WI38 (cell line): ENCODE measurements at regions not wholly inside any gene's neighbourhood (a gene's known extent, or its start where the extent isn't known, plus 50 kb on each side); places are given as distances from the start of the nearest gene placed in this dataset.
"Not testable (repeated sequence)": the region's sequence is repeated elsewhere in the genome, so short reads cannot be mapped to it uniquely, and the experiment has no call there.

ENCODE experiments used
- H3K4me3 ChIP-seq: 2 replicates; pipeline ENCODE4 v1.5.1; 2011; ENCODE audit warnings: low read depth, mild to moderate bottlenecking, control low read depth, low read length
- TF ChIP-seq, protein P1 (sequence below): IDR thresholded peaks from 2 replicates; pipeline ENCODE4 v1.5.1; 2012; ENCODE audit warnings: low read depth, mild to moderate bottlenecking, control low read depth, low read length

DNA sequence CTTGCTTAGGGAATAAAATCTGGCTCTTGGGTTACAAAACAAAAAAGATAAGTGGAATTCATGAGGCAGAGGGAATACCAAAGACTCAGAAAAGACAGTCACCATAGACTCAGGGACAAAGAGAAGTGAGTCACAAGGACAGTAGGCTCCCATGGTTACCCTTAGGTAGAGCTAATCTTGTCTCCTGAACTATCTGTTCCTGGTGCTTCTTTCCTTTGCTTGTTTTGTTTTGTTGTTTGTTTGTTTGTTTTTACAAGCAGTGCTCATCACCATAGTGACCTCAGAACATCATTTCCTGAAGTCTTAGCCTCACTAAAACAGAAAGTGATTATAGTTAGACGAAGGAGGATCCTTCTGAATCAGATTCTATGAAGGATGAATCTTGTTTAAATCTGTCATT lies 142.3 kb upstream of the SOX21 start:
- TF ChIP-seq, protein P1, sequence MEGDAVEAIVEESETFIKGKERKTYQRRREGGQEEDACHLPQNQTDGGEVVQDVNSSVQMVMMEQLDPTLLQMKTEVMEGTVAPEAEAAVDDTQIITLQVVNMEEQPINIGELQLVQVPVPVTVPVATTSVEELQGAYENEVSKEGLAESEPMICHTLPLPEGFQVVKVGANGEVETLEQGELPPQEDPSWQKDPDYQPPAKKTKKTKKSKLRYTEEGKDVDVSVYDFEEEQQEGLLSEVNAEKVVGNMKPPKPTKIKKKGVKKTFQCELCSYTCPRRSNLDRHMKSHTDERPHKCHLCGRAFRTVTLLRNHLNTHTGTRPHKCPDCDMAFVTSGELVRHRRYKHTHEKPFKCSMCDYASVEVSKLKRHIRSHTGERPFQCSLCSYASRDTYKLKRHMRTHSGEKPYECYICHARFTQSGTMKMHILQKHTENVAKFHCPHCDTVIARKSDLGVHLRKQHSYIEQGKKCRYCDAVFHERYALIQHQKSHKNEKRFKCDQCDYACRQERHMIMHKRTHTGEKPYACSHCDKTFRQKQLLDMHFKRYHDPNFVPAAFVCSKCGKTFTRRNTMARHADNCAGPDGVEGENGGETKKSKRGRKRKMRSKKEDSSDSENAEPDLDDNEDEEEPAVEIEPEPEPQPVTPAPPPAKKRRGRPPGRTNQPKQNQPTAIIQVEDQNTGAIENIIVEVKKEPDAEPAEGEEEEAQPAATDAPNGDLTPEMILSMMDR, result no peak
- H3K4me3 ChIP-seq, result no peak overlapping the region

- TF ChIP-seq, protein P1, result no peak
These were observed 139.2 kb upstream of the SOX21 start for GRCh38 chr13:94851576-94851975.

GRCh38 chr13:94849254-94849653 lies 136.9 kb upstream of the SOX21 start:
- TF ChIP-seq, protein P1, result no peak
- no peak overlapping the region for H3K4me3 ChIP-seq

More at GRCh38 chr13:94851576-94851975, 139.2 kb upstream of the SOX21 start:
- H3K4me3 ChIP-seq, result no peak overlapping the region

DNA sequence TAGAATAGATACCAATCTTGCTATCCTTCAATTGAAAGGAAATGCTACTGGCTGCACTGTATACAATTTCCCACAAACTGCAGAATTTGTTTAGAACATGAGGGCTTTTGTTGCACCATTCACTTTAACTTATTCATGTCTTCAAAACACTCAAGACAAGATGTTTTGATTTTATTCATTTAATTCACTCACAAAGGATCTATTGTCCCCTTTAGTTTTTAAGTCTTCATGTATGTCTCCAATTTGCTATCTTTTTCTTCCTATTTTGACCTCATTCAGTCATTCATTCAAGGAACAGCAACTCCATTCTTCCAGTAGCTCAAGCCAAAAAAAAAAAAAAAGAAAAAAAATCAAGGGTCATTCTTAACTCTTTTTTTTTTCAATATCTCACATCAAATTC lies 130.6 kb upstream of the SOX21 start:
- no peak overlapping the region for H3K4me3 ChIP-seq
- TF ChIP-seq, protein P1, result no peak

DNA sequence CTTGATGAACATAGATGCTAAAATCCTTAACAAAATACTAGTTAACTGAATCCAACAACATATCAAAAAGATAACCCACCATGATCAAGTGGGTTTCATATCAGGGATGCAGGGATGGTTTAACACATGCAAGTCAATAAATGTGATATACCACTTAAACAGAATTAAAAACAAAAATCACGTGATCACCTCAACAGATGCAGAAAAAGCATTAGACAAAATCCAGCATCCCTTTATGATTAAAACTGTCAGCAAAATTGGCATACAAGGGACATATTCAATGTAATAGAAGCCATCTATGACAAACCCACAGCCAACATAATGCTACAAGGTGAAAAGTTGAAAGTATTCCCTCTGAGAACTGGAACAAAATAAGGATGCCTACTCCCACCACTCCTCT lies 124.7 kb upstream of the SOX21 start:
- not testable (repeated sequence) for H3K4me3 ChIP-seq

GRCh38 chr13:94829837-94830365 lies 117.6 kb upstream of the SOX21 start:
- no peak overlapping the region for H3K4me3 ChIP-seq
- TF ChIP-seq, protein P1, result no peak

DNA sequence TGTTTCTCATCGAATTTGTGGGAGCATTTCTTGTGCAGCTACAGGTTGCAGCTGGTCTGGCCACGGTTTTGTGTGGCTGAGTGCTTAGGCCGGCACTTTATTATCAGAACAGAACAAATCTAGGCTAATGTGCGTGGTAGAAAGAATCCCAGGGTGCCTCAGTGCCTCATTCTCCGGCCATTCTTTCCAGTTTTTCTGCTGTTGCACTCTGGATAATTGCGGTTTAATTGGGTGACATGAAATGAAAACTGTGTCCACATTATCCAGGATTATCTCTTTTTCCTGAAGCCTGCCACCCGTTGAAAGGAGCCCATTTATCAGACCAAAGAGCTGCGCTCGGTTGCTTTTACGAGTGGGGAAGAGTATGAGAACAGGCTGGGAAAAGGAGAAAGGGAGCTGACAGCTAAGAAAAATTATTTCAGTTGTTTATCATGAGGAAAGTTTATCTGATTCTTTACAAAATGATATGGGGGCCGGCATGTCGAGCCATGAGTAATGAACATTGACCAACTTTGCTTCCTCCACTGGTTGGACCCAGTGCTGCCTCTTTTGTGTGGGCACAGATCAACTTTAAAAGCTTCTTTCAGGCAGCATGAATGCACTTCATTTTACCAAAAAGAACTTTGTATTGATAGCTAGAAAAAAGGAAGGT lies 117.0 kb upstream of the SOX21 start:
- TF ChIP-seq, protein P1, result no peak

DNA sequence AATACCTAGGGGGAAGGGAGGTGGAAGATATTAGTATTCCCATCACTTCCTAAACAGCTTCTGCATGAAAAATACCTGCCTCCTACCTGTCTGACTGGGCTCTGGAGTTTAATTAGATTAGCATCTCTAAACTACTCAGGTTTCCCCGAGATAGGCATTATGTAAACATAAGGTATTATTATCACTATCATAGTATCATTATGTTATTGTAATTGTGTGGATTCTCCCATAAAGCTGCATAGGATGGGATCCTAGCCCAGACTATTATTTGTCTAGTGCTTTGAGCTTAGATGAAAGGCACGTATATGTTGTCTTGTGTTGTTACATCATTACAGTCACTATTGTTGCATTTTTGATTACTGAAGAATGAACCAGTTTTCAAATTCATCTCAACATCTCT lies 115.2 kb upstream of the SOX21 start:
- TF ChIP-seq, protein P1, result no peak
- no peak overlapping the region for H3K4me3 ChIP-seq

More for the DNA sequence above, 117.0 kb upstream of the SOX21 start:
- no peak overlapping the region for H3K4me3 ChIP-seq
